ENCODE measurements at regions not wholly inside any gene's neighbourhood (a gene's known extent, or its start where the extent isn't known, plus 50 kb on each side); places are given as distances from the start of the nearest gene placed in this dataset.

DNA sequence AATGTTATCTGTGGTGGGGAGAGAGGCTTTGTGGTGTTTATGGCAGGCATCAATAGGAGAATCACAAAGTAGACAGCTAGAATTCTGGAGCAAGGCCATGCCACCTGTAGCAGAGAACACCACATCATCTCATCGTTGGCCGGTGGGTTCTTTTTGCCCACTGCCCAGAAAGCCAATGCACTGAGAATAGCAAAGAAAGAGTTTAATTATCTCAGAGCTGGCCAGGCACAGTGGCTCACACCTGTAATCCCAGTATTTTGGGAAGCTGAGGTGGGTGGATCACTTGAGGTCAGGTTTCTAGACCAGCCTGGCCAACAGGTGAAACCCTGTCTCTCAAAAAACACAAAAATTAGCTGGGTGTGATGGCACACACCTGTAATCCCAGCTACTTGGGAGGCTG lies 99.2 kb upstream of the COG2 start:
- TF ChIP-seq CTCF (conservative IDR thresholded peaks at IDR 0.05; ENCODE audit: low read depth, low read length) (no peak), RFX5 (IDR thresholded peaks at IDR 0.05; ENCODE audit: low read depth, low read length) (no peak), POLR2A (IDR thresholded peaks at IDR 0.05; ENCODE audit: low read depth, low read length) (no peak), SMC3 (IDR thresholded peaks at IDR 0.05; ENCODE audit: low read depth, low read length) (no peak)
